ENCODE measurements at regions not wholly inside any gene's neighbourhood (a gene's known extent, or its start where the extent isn't known, plus 50 kb on each side); places are given as distances from the start of the nearest gene placed in this dataset.

- DNase-seq (ENCODE audit: low read depth), result no peak
- no peak for TF ChIP-seq CTCF (IDR thresholded peaks at IDR 0.05; ENCODE audit: low read depth, low read length, missing control alignments)
- no peak overlapping the region for H3K4me3 ChIP-seq (ENCODE audit: low read depth, low read length)
Measured at GRCh38 chr10:63717027-63717715, 196.0 kb downstream of the REEP3 start.

GRCh38 chr10:63718006-63718405, 196.8 kb downstream of the REEP3 start:
- DNase-seq (ENCODE audit: low read depth), result no peak
- no peak for TF ChIP-seq CTCF (IDR thresholded peaks at IDR 0.05; ENCODE audit: low read depth, low read length, missing control alignments)
- H3K4me3 ChIP-seq (ENCODE audit: low read depth, low read length), result no peak overlapping the region

GRCh38 chr10:63718421-63718820, 197.2 kb downstream of the REEP3 start:
- no peak overlapping the region for H3K4me3 ChIP-seq (ENCODE audit: low read depth, low read length)
- no peak for DNase-seq (ENCODE audit: low read depth)
- no peak for TF ChIP-seq CTCF (IDR thresholded peaks at IDR 0.05; ENCODE audit: low read depth, low read length, missing control alignments)

- H3K4me3 ChIP-seq (ENCODE audit: low read depth, low read length), result no peak overlapping the region
- TF ChIP-seq CTCF (IDR thresholded peaks at IDR 0.05; ENCODE audit: low read depth, low read length, missing control alignments), result no peak
- no peak for DNase-seq (ENCODE audit: low read depth)
Measured at GRCh38 chr10:63719226-63719856, 198.1 kb downstream of the REEP3 start.

- peak; percentile 78 for TF ChIP-seq CTCF (IDR thresholded peaks at IDR 0.05; ENCODE audit: low read depth, low read length, missing control alignments)
- DNase-seq (ENCODE audit: low read depth), result peak; percentile 39
- no peak overlapping the region for H3K4me3 ChIP-seq (ENCODE audit: low read depth, low read length)
Measured at GRCh38 chr10:63720072-63720537, 198.9 kb downstream of the REEP3 start.

- no peak for TF ChIP-seq CTCF (IDR thresholded peaks at IDR 0.05; ENCODE audit: low read depth, low read length, missing control alignments)
- H3K4me3 ChIP-seq (ENCODE audit: low read depth, low read length), result no peak overlapping the region
- DNase-seq (ENCODE audit: low read depth), result peak; percentile 15
Measured at GRCh38 chr10:63720676-63721075, 199.5 kb downstream of the REEP3 start.

- no peak for DNase-seq (ENCODE audit: low read depth)
- TF ChIP-seq CTCF (IDR thresholded peaks at IDR 0.05; ENCODE audit: low read depth, low read length, missing control alignments), result no peak
- no peak overlapping the region for H3K4me3 ChIP-seq (ENCODE audit: low read depth, low read length)
Measured at GRCh38 chr10:63722537-63722936, 201.3 kb downstream of the REEP3 start.

Data from GM12864 (cell line).